C4-2B (cell line): ENCODE measurements at regions not wholly inside any gene's neighbourhood (a gene's known extent, or its start where the extent isn't known, plus 50 kb on each side); places are given as distances from the start of the nearest gene placed in this dataset.

ENCODE experiments used
- CTCF ChIP-seq: fragments of 450-650 bp; conservative IDR thresholded peaks from 2 replicates; pipeline ENCODE4 v1.5.1; 2017; ENCODE audit warnings: mild to moderate bottlenecking
- ZFX ChIP-seq: fragments of 450-650 bp; IDR thresholded peaks from 2 replicates; pipeline ENCODE4 v1.6.1; 2017

GRCh38 chr16:50932348-50932935 is 190.6 kb downstream of the CYLD start:
- TF ChIP-seq CTCF (no peak), ZFX (no peak)
